Sigmoid colon (tissue), 4 donors: ENCODE measurements at regions not wholly inside any gene's neighbourhood (a gene's known extent, or its start where the extent isn't known, plus 50 kb on each side); places are given as distances from the start of the nearest gene placed in this dataset.

ENCODE experiments used
- CTCF ChIP-seq, 4 experiments: fragments of 450-650 bp in 3 of 4; fragments of 200-600 bp in 1 of 4; IDR thresholded peaks; one replicate each; pipeline ENCODE4 v1.5.1; 2016 to 2019; ENCODE audit warnings: antibody characterized with exemption in 4 of 4, mild to moderate bottlenecking in 3 of 4, moderate library complexity in 2 of 4
- EP300 ChIP-seq, 4 donors: sonication (generic); formaldehyde crosslinking; IDR thresholded peaks; one replicate each; pipeline ENCODE4 v1.6.1; 2017; ENCODE audit warnings: antibody characterized with exemption in 4 of 4
- POLR2A ChIP-seq, 2 donors: fragments of 450-650 bp; IDR thresholded peaks; one replicate each; pipeline ENCODE4 v1.6.1; 2016; ENCODE audit warnings: antibody characterized with exemption in 2 of 2, mild to moderate bottlenecking in 2 of 2, moderate library complexity in 2 of 2
- POLR2AphosphoS5 ChIP-seq, 4 donors: sonication (generic); formaldehyde crosslinking; IDR thresholded peaks; one replicate each; pipeline ENCODE4 v1.6.1; 2017; ENCODE audit warnings: antibody characterized with exemption in 4 of 4

DNA sequence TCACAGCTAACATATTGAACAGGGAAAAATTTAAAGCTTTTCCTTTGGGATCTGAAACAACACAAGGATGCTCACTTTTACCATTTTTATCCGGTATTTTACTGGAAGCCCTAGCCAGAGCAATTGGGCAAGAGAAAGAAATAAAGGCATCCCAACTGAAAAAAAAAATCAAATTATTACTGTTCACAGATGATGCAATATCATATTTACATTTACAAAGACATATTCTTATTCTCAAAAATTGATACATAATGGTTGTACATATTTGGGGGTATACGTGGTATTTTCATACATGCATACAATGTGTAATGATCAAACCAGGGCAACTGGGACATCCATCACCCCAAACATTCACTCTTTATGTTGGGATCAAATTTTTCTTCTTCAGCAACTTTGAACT, 337.0 kb upstream of the SLC7A11 start:
- TF ChIP-seq CTCF (IDR thresholded peaks at IDR 0.05) (no peak), POLR2AphosphoS5 (IDR thresholded peaks at IDR 0.05) (no peak), POLR2A (IDR thresholded peaks at IDR 0.05) (no peak), EP300 (IDR thresholded peaks at IDR 0.05) (no peak)
